Duodenal mucosa (tissue), 2 donors: ENCODE measurements at regions not wholly inside any gene's neighbourhood (a gene's known extent, or its start where the extent isn't known, plus 50 kb on each side); places are given as distances from the start of the nearest gene placed in this dataset.

Experiments
- H3K27ac ChIP-seq: one replicate; pipeline ENCODE4 v1.7.0; 2013; ENCODE audit warnings: low read depth, low read length
- H3K27me3 ChIP-seq, 2 donors: one replicate each; pipeline ENCODE4 v1.7.0; 2013; ENCODE audit warnings: low read length in 2 of 2, control low read depth in 1 of 2; ENCODE audit not compliant: insufficient read depth in 2 of 2, control insufficient read depth in 1 of 2
- H3K36me3 ChIP-seq, 2 donors: one replicate each; pipeline ENCODE4 v1.7.0; 2013; ENCODE audit warnings: low read length in 2 of 2, control low read depth in 1 of 2; ENCODE audit not compliant: insufficient read depth in 2 of 2, control insufficient read depth in 1 of 2
- H3K4me1 ChIP-seq, 2 donors: one replicate each; pipeline ENCODE4 v1.7.0; 2013; ENCODE audit warnings: low read length in 2 of 2, control low read depth in 1 of 2; ENCODE audit not compliant: insufficient read depth in 2 of 2, control insufficient read depth in 1 of 2
- H3K4me3 ChIP-seq, 2 donors: one replicate each; pipeline ENCODE4 v1.7.0; 2013; ENCODE audit warnings: low read length in 2 of 2, low read depth in 1 of 2
- H3K9ac ChIP-seq, 2 donors: one replicate each; pipeline ENCODE4 v1.7.0; 2013; ENCODE audit warnings: low read length in 2 of 2, low read depth in 1 of 2
- H3K9me3 ChIP-seq, 2 donors: one replicate each; pipeline ENCODE4 v1.7.0; 2013; ENCODE audit warnings: low read length in 2 of 2, control low read depth in 1 of 2; ENCODE audit not compliant: control insufficient read depth in 1 of 2

GRCh38 chrX:39704590-39704989, 393.2 kb downstream of the BCOR start:
- no peaks in the 10 kb centered on the region for H3K27me3 ChIP-seq
- no peaks in the 10 kb centered on the region for H3K9me3 ChIP-seq
- H3K4me1 ChIP-seq = peaks cover 0 to 4% of the 10 kb centered on the region in 2 donors
- no peak overlapping the region for H3K9ac ChIP-seq
- no peak overlapping the region for H3K27ac ChIP-seq
- no peak overlapping the region for H3K4me3 ChIP-seq
- no peaks in the 10 kb centered on the region for H3K36me3 ChIP-seq

GRCh38 chrX:39705290-39705689, 392.5 kb downstream of the BCOR start:
- H3K27ac ChIP-seq = no peak overlapping the region
- no peaks in the 10 kb centered on the region for H3K27me3 ChIP-seq
- no peaks in the 10 kb centered on the region for H3K36me3 ChIP-seq
- H3K9me3 ChIP-seq = no peaks in the 10 kb centered on the region
- no peak overlapping the region for H3K9ac ChIP-seq
- peaks cover 0 to 4% of the 10 kb centered on the region in 2 donors for H3K4me1 ChIP-seq
- no peak overlapping the region for H3K4me3 ChIP-seq

- no peaks in the 10 kb centered on the region for H3K27me3 ChIP-seq
- no peak overlapping the region for H3K4me3 ChIP-seq
- no peak overlapping the region for H3K27ac ChIP-seq
- no peak overlapping the region for H3K9ac ChIP-seq
- no peaks in the 10 kb centered on the region for H3K9me3 ChIP-seq
- H3K36me3 ChIP-seq = no peaks in the 10 kb centered on the region
- H3K4me1 ChIP-seq = no peaks in the 10 kb centered on the region
Observed at GRCh38 chrX:39709364-39709763, 388.4 kb downstream of the BCOR start.

- Histone ChIP-seq H3K4me3 (no peak overlapping the region), H3K4me1 (no peaks in the 10 kb centered on the region), H3K9ac (no peak overlapping the region), H3K9me3 (no peaks in the 10 kb centered on the region), H3K27me3 (no peaks in the 10 kb centered on the region), H3K36me3 (no peaks in the 10 kb centered on the region), H3K27ac (no peak overlapping the region)
Observed at GRCh38 chrX:39709812-39710211, 387.9 kb downstream of the BCOR start.

- H3K27ac ChIP-seq = no peak overlapping the region
- H3K36me3 ChIP-seq = no peaks in the 10 kb centered on the region
- H3K4me1 ChIP-seq = no peaks in the 10 kb centered on the region
- H3K27me3 ChIP-seq = no peaks in the 10 kb centered on the region
- no peak overlapping the region for H3K9ac ChIP-seq
- H3K4me3 ChIP-seq = no peak overlapping the region
- H3K9me3 ChIP-seq = no peaks in the 10 kb centered on the region
Observed at GRCh38 chrX:39710776-39711175, 387.0 kb downstream of the BCOR start.

GRCh38 chrX:39714471-39714870, 383.3 kb downstream of the BCOR start:
- no peak overlapping the region for H3K27ac ChIP-seq
- H3K9me3 ChIP-seq = no peaks in the 10 kb centered on the region
- H3K36me3 ChIP-seq = no peaks in the 10 kb centered on the region
- H3K27me3 ChIP-seq = no peaks in the 10 kb centered on the region
- no peak overlapping the region for H3K4me3 ChIP-seq
- no peaks in the 10 kb centered on the region for H3K4me1 ChIP-seq
- H3K9ac ChIP-seq = no peak overlapping the region

GRCh38 chrX:39716401-39716800, 381.4 kb downstream of the BCOR start:
- Histone ChIP-seq H3K27me3 (no peaks in the 10 kb centered on the region), H3K36me3 (no peaks in the 10 kb centered on the region), H3K9me3 (no peaks in the 10 kb centered on the region), H3K4me1 (no peaks in the 10 kb centered on the region), H3K9ac (no peak overlapping the region), H3K4me3 (no peak overlapping the region), H3K27ac (no peak overlapping the region)

GRCh38 chrX:39716802-39717540, 380.8 kb downstream of the BCOR start:
- Histone ChIP-seq H3K27me3 (no peaks in the 10 kb centered on the region), H3K4me3 (no peak overlapping the region)

GRCh38 chrX:39718981-39719380, 378.8 kb downstream of the BCOR start:
- no peak overlapping the region for H3K4me3 ChIP-seq
- no peaks in the 10 kb centered on the region for H3K9me3 ChIP-seq
- no peak overlapping the region for H3K27ac ChIP-seq
- H3K4me1 ChIP-seq = peaks cover 0 to 8% of the 10 kb centered on the region in 2 donors
- H3K36me3 ChIP-seq = no peaks in the 10 kb centered on the region
- no peaks in the 10 kb centered on the region for H3K27me3 ChIP-seq
- no peak overlapping the region for H3K9ac ChIP-seq

More at GRCh38 chrX:39716802-39717540, 380.8 kb downstream of the BCOR start:
- Histone ChIP-seq H3K4me1 (peaks cover 0 to 2% of the 10 kb centered on the region in 2 donors), H3K9me3 (no peaks in the 10 kb centered on the region), H3K9ac (no peak overlapping the region), H3K36me3 (no peaks in the 10 kb centered on the region), H3K27ac (no peak overlapping the region)

GRCh38 chrX:39720945-39721344, 376.8 kb downstream of the BCOR start:
- peaks cover 0 to 19% of the 10 kb centered on the region in 2 donors for H3K4me1 ChIP-seq
- H3K9me3 ChIP-seq = no peaks in the 10 kb centered on the region
- no peak overlapping the region for H3K4me3 ChIP-seq
- H3K9ac ChIP-seq = no peak overlapping the region
- no peaks in the 10 kb centered on the region for H3K27me3 ChIP-seq
- no peaks in the 10 kb centered on the region for H3K36me3 ChIP-seq
- no peak overlapping the region for H3K27ac ChIP-seq
